ENCODE measurements at regions not wholly inside any gene's neighbourhood (a gene's known extent, or its start where the extent isn't known, plus 50 kb on each side); places are given as distances from the start of the nearest gene placed in this dataset.

DNA sequence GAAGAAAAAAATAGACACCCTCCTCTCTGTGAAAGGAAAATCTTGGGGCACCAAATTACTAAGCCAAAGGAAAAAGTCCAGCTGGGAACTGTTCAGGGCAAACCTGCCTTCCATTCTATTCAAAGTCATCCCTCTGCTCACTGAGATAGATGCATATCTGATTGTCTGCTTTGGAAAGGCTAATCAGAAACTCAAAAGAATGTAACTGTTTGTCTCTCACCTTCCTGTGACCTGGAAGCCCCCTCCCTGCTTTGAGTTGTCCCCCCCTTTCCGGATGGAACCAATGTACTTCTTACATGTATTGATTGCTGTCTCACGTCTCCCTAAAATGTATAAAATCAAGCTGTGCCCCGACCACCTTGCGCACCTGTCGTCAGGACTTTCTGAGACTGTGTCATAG, 216.0 kb upstream of the SOX1 start:
- Histone ChIP-seq H3K4me3 (ENCODE audit: low read depth in 2 of 2, low read length in 2 of 2) (no peak overlapping the region), H3K27ac (ENCODE audit: low read length) (no peak overlapping the region), H3K4me1 (ENCODE audit: control insufficient read depth, insufficient read depth, low read length) (no peaks in the 10 kb centered on the region), H3K27me3 (ENCODE audit: control insufficient read depth, insufficient read depth, low read length) (no peaks in the 10 kb centered on the region), H3K36me3 (ENCODE audit: control insufficient read depth, insufficient read depth, low read length) (no peaks in the 10 kb centered on the region), H3K9me3 (ENCODE audit: control insufficient read depth, insufficient read depth, low read depth, low read length) (no peaks in the 10 kb centered on the region)
- BruUV-seq (replicated peaks): no TSS peak
- in situ Hi-C loops (cut with HindIII; ENCODE audit: low pct_unique_long_range_greater_than_20kb, low sequenced_read_pairs) (no loop called here), intact Hi-C loops (cut with micrococcal nuclease; ENCODE audit: unreplicated experiment) (no loop called here)
- DNase-seq (ENCODE audit: low read depth, low spot score): no peak
- no peak for TF ChIP-seq TCF7L2 (IDR thresholded peaks at IDR 0.05; ENCODE audit: low read depth, low read length)
- TF ChIP-seq, protein P1, sequence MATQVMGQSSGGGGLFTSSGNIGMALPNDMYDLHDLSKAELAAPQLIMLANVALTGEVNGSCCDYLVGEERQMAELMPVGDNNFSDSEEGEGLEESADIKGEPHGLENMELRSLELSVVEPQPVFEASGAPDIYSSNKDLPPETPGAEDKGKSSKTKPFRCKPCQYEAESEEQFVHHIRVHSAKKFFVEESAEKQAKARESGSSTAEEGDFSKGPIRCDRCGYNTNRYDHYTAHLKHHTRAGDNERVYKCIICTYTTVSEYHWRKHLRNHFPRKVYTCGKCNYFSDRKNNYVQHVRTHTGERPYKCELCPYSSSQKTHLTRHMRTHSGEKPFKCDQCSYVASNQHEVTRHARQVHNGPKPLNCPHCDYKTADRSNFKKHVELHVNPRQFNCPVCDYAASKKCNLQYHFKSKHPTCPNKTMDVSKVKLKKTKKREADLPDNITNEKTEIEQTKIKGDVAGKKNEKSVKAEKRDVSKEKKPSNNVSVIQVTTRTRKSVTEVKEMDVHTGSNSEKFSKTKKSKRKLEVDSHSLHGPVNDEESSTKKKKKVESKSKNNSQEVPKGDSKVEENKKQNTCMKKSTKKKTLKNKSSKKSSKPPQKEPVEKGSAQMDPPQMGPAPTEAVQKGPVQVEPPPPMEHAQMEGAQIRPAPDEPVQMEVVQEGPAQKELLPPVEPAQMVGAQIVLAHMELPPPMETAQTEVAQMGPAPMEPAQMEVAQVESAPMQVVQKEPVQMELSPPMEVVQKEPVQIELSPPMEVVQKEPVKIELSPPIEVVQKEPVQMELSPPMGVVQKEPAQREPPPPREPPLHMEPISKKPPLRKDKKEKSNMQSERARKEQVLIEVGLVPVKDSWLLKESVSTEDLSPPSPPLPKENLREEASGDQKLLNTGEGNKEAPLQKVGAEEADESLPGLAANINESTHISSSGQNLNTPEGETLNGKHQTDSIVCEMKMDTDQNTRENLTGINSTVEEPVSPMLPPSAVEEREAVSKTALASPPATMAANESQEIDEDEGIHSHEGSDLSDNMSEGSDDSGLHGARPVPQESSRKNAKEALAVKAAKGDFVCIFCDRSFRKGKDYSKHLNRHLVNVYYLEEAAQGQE (IDR thresholded peaks at IDR 0.05; ENCODE audit: insufficient read depth in 1 of 2, low read depth in 2 of 2, low read length in 1 of 2): no peak
- no peak for TF ChIP-seq POLR2AphosphoS5 (IDR thresholded peaks at IDR 0.05; ENCODE audit: low read depth, low read length)
- no peak for TF ChIP-seq SIN3A (IDR thresholded peaks at IDR 0.05; ENCODE audit: borderline replicate concordance, insufficient read depth, low read depth, low read length)
- TF ChIP-seq, protein P2, sequence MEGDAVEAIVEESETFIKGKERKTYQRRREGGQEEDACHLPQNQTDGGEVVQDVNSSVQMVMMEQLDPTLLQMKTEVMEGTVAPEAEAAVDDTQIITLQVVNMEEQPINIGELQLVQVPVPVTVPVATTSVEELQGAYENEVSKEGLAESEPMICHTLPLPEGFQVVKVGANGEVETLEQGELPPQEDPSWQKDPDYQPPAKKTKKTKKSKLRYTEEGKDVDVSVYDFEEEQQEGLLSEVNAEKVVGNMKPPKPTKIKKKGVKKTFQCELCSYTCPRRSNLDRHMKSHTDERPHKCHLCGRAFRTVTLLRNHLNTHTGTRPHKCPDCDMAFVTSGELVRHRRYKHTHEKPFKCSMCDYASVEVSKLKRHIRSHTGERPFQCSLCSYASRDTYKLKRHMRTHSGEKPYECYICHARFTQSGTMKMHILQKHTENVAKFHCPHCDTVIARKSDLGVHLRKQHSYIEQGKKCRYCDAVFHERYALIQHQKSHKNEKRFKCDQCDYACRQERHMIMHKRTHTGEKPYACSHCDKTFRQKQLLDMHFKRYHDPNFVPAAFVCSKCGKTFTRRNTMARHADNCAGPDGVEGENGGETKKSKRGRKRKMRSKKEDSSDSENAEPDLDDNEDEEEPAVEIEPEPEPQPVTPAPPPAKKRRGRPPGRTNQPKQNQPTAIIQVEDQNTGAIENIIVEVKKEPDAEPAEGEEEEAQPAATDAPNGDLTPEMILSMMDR (IDR thresholded peaks at IDR 0.05): no peak
- CTCF ChIA-PET: no interaction called here
- POLR2A ChIA-PET: no interaction called here
- ATAC-seq: no peak

DNA sequence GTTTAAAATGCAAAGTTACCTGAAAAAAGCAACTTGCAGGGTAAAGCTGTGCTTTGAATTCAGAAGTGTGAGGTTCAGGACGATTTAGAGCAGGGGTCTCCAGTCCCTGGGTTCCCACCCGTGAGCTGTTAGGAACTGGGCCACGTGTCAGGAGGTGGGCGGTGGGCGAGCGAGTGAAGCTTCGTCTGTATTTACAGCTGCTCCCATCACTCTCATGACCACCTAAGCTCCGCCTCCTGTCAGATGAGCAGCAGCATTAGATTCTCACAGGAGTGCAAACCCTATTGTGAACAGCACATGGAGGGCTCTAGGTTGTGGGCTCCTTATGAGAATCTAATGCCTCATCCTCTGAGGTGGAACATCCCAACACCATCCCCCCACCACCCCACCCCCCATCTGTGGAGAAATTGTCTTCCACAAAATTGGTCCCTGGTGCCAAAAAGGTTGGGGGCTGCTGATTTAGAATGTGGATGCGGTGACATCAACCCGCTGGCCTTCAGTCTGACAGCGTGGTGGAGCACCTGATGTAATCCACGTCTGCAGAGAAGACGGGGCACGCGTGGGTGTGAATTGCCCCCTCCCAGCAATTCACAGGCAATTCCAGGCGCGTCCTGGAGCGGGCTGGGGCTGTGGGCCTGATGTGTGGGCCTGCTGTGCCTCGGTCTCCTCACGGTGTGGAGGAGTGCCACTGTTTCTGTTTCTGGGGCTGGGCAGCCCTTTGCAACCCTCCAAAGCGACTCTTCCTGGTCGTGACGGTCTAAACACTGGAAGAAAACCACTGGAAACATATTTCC, 214.0 kb upstream of the SOX1 start:
- intact Hi-C loops (cut with micrococcal nuclease; ENCODE audit: unreplicated experiment): no loop called here
- Histone ChIP-seq H3K4me1 (ENCODE audit: control insufficient read depth, insufficient read depth, low read length) (no peaks in the 10 kb centered on the region), H3K4me3 (ENCODE audit: low read depth in 2 of 2, low read length in 2 of 2) (no peak overlapping the region), H3K27ac (ENCODE audit: low read length) (no peak overlapping the region), H3K27me3 (ENCODE audit: control insufficient read depth, insufficient read depth, low read length) (no peaks in the 10 kb centered on the region), H3K9me3 (ENCODE audit: control insufficient read depth, insufficient read depth, low read depth, low read length) (no peaks in the 10 kb centered on the region), H3K36me3 (ENCODE audit: control insufficient read depth, insufficient read depth, low read length) (no peaks in the 10 kb centered on the region)
- no peak for DNase-seq (ENCODE audit: low read depth, low spot score)
- in situ Hi-C loops (cut with HindIII; ENCODE audit: low pct_unique_long_range_greater_than_20kb, low sequenced_read_pairs): no loop called here
- TF ChIP-seq, protein P2 (IDR thresholded peaks at IDR 0.05): no peak
- TF ChIP-seq SIN3A (IDR thresholded peaks at IDR 0.05; ENCODE audit: borderline replicate concordance, insufficient read depth, low read depth, low read length) (no peak), POLR2AphosphoS5 (IDR thresholded peaks at IDR 0.05; ENCODE audit: low read depth, low read length) (no peak)
- no TSS peak for BruUV-seq (replicated peaks)
- ATAC-seq: no peak
- ChIA-PET POLR2A (no interaction called here), CTCF (no interaction called here)
